GM18907 (cell line): ENCODE measurements at regions not wholly inside any gene's neighbourhood (a gene's known extent, or its start where the extent isn't known, plus 50 kb on each side); places are given as distances from the start of the nearest gene placed in this dataset.
"Not testable (repeated sequence)": the region's sequence is repeated elsewhere in the genome, so short reads cannot be mapped to it uniquely, and the experiment has no call there.

Experiments used
- ATAC-seq: cut with Tn5 transposase; IDR thresholded peaks from one replicate; pipeline ENCODE4 v1.9.1; 2021; ENCODE audit warnings: mild to moderate bottlenecking, moderate library complexity; ENCODE audit not compliant: unreplicated experiment

GRCh38 chr4:136007991-136008390 lies 1524.3 kb downstream of the PCDH18 start:
- no peak for ATAC-seq

GRCh38 chr4:136002316-136002715 lies 1530.0 kb downstream of the PCDH18 start:
- ATAC-seq = no peak

DNA sequence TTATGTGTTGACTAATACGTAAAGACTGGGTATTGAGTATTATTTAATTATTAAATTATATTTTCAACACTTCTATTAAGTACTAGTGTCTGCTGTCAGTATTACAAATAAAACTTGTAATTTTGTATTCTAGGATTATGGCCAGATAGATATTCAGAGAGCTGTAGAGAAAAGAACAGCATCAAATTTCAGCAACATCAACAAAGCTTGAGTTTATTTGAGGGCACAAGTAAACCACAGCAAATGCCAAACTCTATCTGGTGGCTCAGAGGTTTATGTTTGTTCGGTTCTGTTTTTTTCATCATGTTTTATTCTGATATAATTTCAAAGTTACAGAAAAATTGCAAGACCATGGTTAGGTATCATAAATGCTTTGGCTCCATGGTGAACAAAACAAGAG lies 1530.5 kb downstream of the PCDH18 start:
- ATAC-seq = no peak

DNA sequence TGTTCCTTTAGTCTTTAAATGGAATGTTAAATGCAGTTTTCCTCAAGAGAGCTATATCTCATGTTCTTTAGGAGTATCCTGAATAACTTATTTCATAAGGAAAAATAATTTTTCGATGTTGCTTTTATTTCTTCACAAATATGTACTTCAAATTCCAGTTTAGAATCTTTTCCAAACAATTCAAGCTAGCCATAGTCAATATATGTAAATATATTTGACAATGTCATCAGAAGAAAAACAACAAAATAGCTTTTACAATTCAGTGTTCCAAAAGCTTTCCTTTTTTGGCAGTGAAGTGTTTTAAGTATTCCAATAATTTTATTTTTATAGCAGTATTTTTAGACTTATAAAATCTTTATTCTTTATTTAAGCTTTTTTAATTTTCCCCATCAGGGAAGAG lies 1532.0 kb downstream of the PCDH18 start:
- no peak for ATAC-seq

- no peak for ATAC-seq
Measured at GRCh38 chr4:135994360-135994759, 1537.9 kb downstream of the PCDH18 start.

GRCh38 chr4:135976860-135977259 lies 1555.4 kb downstream of the PCDH18 start:
- no peak for ATAC-seq

GRCh38 chr4:135966936-135967335 lies 1565.4 kb downstream of the PCDH18 start:
- no peak for ATAC-seq

- no peak for ATAC-seq
Measured at GRCh38 chr4:135963009-135963408, 1569.3 kb downstream of the PCDH18 start.

GRCh38 chr4:135949931-135950330 lies 1582.4 kb downstream of the PCDH18 start:
- no peak for ATAC-seq

GRCh38 chr4:135948797-135949196 lies 1583.5 kb downstream of the PCDH18 start:
- no peak for ATAC-seq

DNA sequence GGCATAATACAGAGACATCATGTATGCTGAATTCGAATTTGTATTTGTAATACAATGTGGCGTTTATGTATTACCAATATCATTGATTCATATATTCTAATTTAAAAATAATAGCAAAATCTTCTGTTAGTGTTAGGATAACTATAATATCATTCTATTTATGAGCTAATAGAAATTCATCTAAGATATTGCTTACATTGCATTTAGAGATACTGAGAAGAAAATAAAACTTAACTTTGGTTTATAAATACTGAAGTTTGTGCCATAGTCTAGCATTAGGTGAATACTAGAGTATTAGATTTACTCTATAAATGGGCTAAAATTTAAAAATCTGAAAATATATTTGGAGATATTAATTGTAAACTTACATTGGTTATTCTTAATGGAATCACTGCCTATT lies 1590.6 kb downstream of the PCDH18 start:
- ATAC-seq = no peak

- ATAC-seq = no peak
Measured at GRCh38 chr4:135934026-135934425, 1598.3 kb downstream of the PCDH18 start.

- ATAC-seq = no peak
Measured at GRCh38 chr4:135927651-135928050, 1604.6 kb downstream of the PCDH18 start.

GRCh38 chr4:135921081-135921480 lies 1611.2 kb downstream of the PCDH18 start:
- ATAC-seq = no peak

DNA sequence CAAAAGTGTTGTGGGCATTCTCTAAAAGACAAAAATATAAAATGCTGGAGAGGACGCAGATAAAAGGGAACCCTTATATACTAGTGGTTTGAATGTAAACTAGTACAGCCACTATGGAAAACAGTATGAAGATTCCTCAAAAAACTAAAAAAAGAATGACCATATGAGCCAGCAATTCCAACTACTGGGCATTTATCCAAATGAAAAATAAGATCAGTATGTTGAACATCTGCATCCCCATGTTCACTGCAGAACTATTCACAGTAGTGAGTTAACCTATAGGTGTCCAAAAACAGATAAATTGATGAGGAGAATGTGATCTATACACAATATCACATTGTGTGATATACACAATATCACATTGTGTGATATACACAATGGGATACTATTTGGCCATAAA lies 1615.3 kb downstream of the PCDH18 start:
- no peak for ATAC-seq

DNA sequence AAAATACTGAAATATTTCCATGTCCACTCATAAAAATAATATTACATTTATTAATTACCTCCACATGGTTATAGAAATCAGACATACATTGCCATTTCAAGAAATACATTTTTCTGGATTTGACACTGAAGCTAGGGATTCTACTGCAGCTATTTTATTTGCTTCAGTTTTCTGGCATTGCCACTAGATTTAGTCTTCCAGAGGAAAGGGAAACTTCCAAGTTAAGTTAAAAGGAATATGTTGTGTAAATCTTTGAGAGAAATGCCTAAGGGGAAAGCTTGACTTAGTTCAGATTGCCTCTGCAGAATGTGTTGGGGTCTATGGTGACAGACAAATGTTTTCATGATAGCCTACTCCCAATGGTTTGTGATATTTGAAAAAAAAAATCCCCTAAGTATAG lies 1631.3 kb downstream of the PCDH18 start:
- no peak for ATAC-seq

- not testable (repeated sequence) for ATAC-seq
Measured at GRCh38 chr4:135864304-135864703, 1662.7 kb upstream of the PABPC4L start.

DNA sequence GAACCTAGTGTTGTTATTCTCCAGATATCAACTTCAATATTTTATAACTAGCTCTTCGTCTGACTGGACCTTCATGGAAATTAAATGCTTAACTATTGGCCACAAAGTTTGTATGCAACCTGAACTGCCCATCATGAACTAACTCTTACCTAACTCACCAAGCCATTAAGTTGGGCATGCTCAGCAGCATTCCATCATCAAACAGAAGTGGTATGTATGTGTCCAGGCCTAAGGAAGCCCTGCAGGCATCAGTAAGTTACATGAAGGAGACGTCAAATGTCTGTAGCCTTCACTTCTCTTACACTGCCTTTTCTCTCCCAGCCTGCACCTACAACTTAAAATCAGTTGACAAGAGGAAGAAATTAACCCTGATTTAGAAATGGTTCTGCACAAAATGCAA lies 1639.2 kb upstream of the PABPC4L start:
- ATAC-seq = no peak

DNA sequence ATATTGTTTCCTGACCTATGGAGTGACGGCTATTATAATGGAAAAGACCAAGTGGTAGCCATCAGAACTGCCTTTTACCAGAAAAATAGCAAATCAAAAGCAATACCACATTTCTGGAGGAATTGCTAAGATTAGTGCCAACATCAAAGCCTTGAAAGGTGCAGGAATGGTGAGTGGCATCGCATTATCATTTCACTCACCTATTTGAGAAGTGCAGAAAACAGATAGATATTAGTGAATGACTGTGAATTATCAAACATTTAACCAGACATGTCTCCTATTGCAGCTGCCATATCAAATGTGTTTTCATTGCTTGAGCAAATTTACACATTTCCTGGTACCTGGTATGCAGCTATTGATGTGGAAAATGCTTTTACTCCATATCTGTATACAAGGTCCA lies 1638.1 kb upstream of the PABPC4L start:
- no peak for ATAC-seq

- ATAC-seq = no peak
Measured at GRCh38 chr4:135838889-135839288, 1637.3 kb upstream of the PABPC4L start.

DNA sequence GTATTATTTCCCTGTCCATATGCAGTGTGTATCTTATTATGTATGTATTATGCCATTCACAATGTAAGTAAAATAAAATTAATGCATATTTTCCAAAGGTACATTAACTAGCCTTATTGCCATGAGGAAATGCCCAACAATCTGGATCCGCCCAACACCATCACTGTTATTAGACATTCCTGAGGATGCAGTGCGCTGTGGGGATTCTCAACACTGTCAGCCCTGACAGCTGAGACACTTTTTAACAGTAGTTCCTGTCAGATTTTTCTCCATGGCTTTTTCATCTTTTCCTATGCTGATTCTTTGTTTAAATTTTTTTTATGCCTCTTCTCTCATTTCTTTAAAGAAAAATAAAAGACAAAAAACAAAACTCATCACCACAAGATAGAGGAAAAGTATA lies 1632.9 kb upstream of the PABPC4L start:
- no peak for ATAC-seq

DNA sequence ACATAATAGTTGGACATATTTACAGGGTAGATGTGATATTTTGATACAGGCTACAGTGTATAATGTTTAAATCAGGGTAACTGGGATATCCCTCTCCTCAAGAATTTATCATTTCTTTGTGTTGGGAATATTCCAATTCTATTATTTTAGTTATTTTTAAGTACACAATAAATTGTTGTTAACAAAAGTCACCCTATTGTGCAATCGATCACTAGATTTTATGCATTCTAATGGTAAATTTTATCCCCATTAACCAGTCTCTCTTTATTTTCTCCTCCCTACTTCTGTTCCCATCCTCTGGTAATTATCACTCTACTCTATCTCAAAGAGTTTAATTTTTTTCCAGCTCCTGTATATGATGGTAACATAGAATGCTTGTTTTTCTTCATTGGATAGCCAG lies 1631.9 kb upstream of the PABPC4L start:
- no peak for ATAC-seq

DNA sequence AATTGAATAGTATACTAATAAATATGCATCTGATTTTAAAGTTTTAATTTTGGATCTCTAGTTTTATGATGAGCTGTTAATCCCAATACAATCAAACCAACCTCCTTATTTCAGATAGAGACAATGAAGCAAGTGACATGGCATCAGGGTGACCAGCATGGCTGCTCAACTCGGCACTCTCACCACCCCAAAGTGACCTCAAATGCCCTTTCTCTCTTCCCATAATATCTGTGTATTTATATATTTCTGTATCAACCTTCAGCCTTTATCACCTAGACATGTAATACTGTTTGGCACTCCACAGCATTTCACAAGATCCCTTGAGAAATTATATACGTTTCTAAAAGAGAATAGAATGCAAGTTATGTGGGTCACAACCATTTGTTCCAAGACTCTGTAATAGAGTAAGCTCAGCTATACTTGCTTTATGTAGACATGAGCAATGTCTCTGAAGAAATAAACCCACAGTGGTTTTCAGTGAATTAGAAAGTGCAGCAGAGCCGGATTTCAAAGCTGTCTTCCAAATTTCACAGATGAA lies 1623.2 kb upstream of the PABPC4L start:
- ATAC-seq = no peak

DNA sequence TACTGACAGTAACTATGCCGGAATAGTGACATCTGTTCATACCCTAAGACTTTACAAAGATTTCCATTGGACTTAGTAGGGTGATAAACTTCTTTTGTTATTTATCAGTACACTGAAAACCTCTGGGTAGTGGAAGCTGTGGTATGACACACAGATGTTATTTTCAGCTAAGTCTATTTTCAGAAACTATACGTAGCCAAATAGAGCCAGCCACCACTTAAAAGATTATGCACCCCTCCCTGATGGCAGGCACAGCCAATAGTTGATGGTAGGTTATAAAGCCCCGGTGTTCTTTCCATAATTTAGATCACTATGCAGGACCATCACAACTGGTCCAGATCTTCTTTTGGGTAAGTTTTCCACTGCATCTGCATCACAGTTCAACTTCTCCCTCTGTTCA lies 1603.2 kb upstream of the PABPC4L start:
- no peak for ATAC-seq
